Lower leg skin (tissue), 3 donors: ENCODE measurements at regions not wholly inside any gene's neighbourhood (a gene's known extent, or its start where the extent isn't known, plus 50 kb on each side); places are given as distances from the start of the nearest gene placed in this dataset.
"Not testable (repeated sequence)": the region's sequence is repeated elsewhere in the genome, so short reads cannot be mapped to it uniquely, and the experiment has no call there.

Experiments used
- POLR2A ChIP-seq, 2 donors: fragments of 450-650 bp; IDR thresholded peaks; one replicate each; pipeline ENCODE4 v1.6.1; 2016 to 2017; ENCODE audit warnings: antibody characterized with exemption in 2 of 2, mild to moderate bottlenecking in 1 of 2, moderate library complexity in 1 of 2
- TF ChIP-seq, protein P1 (sequence below), 3 donors: fragments of 450-650 bp; IDR thresholded peaks; one replicate each; pipeline ENCODE4 v1.5.1; 2016; ENCODE audit warnings: antibody characterized with exemption in 3 of 3, mild to moderate bottlenecking in 3 of 3, moderate library complexity in 2 of 3

- TF ChIP-seq, protein P1, sequence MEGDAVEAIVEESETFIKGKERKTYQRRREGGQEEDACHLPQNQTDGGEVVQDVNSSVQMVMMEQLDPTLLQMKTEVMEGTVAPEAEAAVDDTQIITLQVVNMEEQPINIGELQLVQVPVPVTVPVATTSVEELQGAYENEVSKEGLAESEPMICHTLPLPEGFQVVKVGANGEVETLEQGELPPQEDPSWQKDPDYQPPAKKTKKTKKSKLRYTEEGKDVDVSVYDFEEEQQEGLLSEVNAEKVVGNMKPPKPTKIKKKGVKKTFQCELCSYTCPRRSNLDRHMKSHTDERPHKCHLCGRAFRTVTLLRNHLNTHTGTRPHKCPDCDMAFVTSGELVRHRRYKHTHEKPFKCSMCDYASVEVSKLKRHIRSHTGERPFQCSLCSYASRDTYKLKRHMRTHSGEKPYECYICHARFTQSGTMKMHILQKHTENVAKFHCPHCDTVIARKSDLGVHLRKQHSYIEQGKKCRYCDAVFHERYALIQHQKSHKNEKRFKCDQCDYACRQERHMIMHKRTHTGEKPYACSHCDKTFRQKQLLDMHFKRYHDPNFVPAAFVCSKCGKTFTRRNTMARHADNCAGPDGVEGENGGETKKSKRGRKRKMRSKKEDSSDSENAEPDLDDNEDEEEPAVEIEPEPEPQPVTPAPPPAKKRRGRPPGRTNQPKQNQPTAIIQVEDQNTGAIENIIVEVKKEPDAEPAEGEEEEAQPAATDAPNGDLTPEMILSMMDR (IDR thresholded peaks at IDR 0.05): not testable (repeated sequence)
- not testable (repeated sequence) for TF ChIP-seq POLR2A (IDR thresholded peaks at IDR 0.05)
These were observed 424.3 kb upstream of the ZNF337 start for GRCh38 chr20:26120920-26121319.
